H1 (cell line): ENCODE measurements at regions not wholly inside any gene's neighbourhood (a gene's known extent, or its start where the extent isn't known, plus 50 kb on each side); places are given as distances from the start of the nearest gene placed in this dataset.

Source experiments
- CTCF ChIA-PET: fragments of 300-600 bp; sonication (Branson Sonifier 250); formaldehyde crosslinking; loops from one replicate; lab custom pipeline; 2021; ENCODE audit not compliant: partially characterized antibody; lab: Charles Lee
- POLR2A ChIA-PET: fragments of 300-600 bp; sonication (Branson Sonifier 250); formaldehyde crosslinking; loops from one replicate; lab custom pipeline; 2021; ENCODE audit warnings: inconsistent platforms; ENCODE audit not compliant: partially characterized antibody; lab: Charles Lee
- DNase-seq, 2 experiments: peaks; one replicate each; pipeline versions ENCODE4 v3.0.0 to v3.0.0-alpha.2; 2010 to 2022; ENCODE audit warnings: low spot score in 2 of 2, low read depth in 1 of 2, mixed read lengths in 1 of 2
- FAIRE-seq: peaks from 2 replicates; lab custom pipeline; 2011; peaks lifted over from hg19 to GRCh38; lab: Jason Lieb, UNC
- H2AFZ ChIP-seq: 2 replicates; pipeline ENCODE4 v1.8.1; 2012; ENCODE audit warnings: low read length, inconsistent platforms
- H2AK5ac ChIP-seq: 2 replicates; pipeline ENCODE4 v1.6.1; 2013; ENCODE audit warnings: low read depth, low read length
- H2BK120ac ChIP-seq: replicated peaks from 2 replicates; pipeline ENCODE3; 2013; ENCODE audit warnings: low read depth, low read length, inconsistent platforms
- H2BK12ac ChIP-seq: 2 replicates; pipeline ENCODE4 v1.6.1; 2013; ENCODE audit warnings: low read depth, low read length
- H2BK15ac ChIP-seq: 2 replicates; pipeline ENCODE4 v1.6.1; 2013; ENCODE audit warnings: low read length
- H2BK20ac ChIP-seq: 2 replicates; pipeline ENCODE4 v1.6.1; 2013; ENCODE audit warnings: low read length
- H2BK5ac ChIP-seq: 2 replicates; pipeline ENCODE4 v1.6.1; 2013; ENCODE audit warnings: low read depth, low read length
- H3K14ac ChIP-seq: 2 replicates; pipeline ENCODE4 v1.6.1; 2013; ENCODE audit warnings: inconsistent platforms; ENCODE audit not compliant: insufficient read length
- H3K18ac ChIP-seq: 2 replicates; pipeline ENCODE4 v1.6.1; 2013; ENCODE audit warnings: low read length; ENCODE audit errors: extremely low read depth
- H3K23ac ChIP-seq: 2 replicates; pipeline ENCODE4 v1.6.1; 2013; ENCODE audit warnings: inconsistent platforms; ENCODE audit not compliant: insufficient read length
- H3K23me2 ChIP-seq: 2 replicates; pipeline ENCODE4 v1.6.1; 2013; ENCODE audit warnings: low read depth, low read length
- H3K27ac ChIP-seq: 2 replicates; pipeline ENCODE4 v1.6.1; 2011; ENCODE audit warnings: low read depth, low read length, inconsistent platforms
- H3K27me3 ChIP-seq, 4 experiments: replicated peaks in 1 of 4; 1 replicate in 1 of 4; 2 replicates in 3 of 4; pipeline versions ENCODE4 v1.6.1 to v1.8.1; 2011 to 2013; ENCODE audit warnings: low read length in 3 of 4, mild to moderate bottlenecking in 3 of 4, inconsistent platforms in 2 of 4, mixed read lengths in 2 of 4, moderate library complexity in 1 of 4; ENCODE audit not compliant: control insufficient read depth in 3 of 4, insufficient read depth in 3 of 4; ENCODE audit errors: extremely low read depth in 1 of 4
- H3K36me3 ChIP-seq, 4 experiments: 2 replicates each; pipeline versions ENCODE4 v1.6.1 to v1.8.1; 2011 to 2013; ENCODE audit warnings: mild to moderate bottlenecking in 4 of 4, low read length in 3 of 4, moderate library complexity in 2 of 4, control low read depth in 1 of 4, inconsistent platforms in 1 of 4; ENCODE audit not compliant: insufficient read depth in 4 of 4, control insufficient read depth in 2 of 4
- H3K4ac ChIP-seq: replicated peaks from 2 replicates; pipeline ENCODE3; 2013; ENCODE audit warnings: low read length, low read depth, mixed read lengths, inconsistent platforms; ENCODE audit not compliant: insufficient read length
- H3K4me1 ChIP-seq, 4 experiments: replicated peaks in 1 of 4; 1 replicate in 1 of 4; 2 replicates in 3 of 4; pipeline versions ENCODE4 v1.6.1 to v1.8.1; 2011 to 2013; ENCODE audit warnings: low read length in 3 of 4, inconsistent platforms in 2 of 4, mixed read lengths in 1 of 4; ENCODE audit not compliant: insufficient read depth in 4 of 4, control insufficient read depth in 3 of 4
- H3K4me2 ChIP-seq, 2 experiments: 2 replicates each; pipeline versions ENCODE4 v1.6.1 to v1.8.1; 2011 to 2013; ENCODE audit warnings: low read depth in 2 of 2, low read length in 2 of 2, control low read depth in 1 of 2, inconsistent platforms in 1 of 2, mild to moderate bottlenecking in 1 of 2; ENCODE audit not compliant: insufficient read depth in 1 of 2
- H3K4me3 ChIP-seq, 4 experiments: fragments of 200-600, 300-600 bp in 1 of 4; sonication (generic), shearing (Covaris generic), sonication (Bioruptor Twin) in 1 of 4; 2 replicates each; pipeline versions ENCODE4 v1.5.1 to v1.8.1; 2011 to 2016; ENCODE audit warnings: low read length in 4 of 4, low read depth in 3 of 4, control low read depth in 2 of 4, inconsistent platforms in 2 of 4, mild to moderate bottlenecking in 2 of 4, mixed read lengths in 1 of 4, moderate library complexity in 1 of 4; ENCODE audit not compliant: insufficient read depth in 2 of 4; ENCODE audit errors: extremely low read depth in 1 of 4
- H3K56ac ChIP-seq: replicated peaks from 2 replicates; pipeline ENCODE3; 2013; ENCODE audit warnings: low read depth, mild to moderate bottlenecking, mixed read lengths, low read length, inconsistent platforms; ENCODE audit not compliant: insufficient read length
- H3K79me1 ChIP-seq: 2 replicates; pipeline ENCODE4 v1.6.1; 2013; ENCODE audit warnings: low read depth, low read length, control low read depth
- H3K79me2 ChIP-seq, 2 experiments: 2 replicates each; pipeline versions ENCODE4 v1.6.1 to v1.8.1; 2012 to 2013; ENCODE audit warnings: low read length in 2 of 2, mild to moderate bottlenecking in 2 of 2, inconsistent platforms in 1 of 2; ENCODE audit not compliant: insufficient read depth in 2 of 2, control insufficient read depth in 1 of 2
- H3K9ac ChIP-seq, 4 experiments: replicated peaks in 1 of 4; 1 replicate in 1 of 4; 2 replicates in 3 of 4; pipeline versions ENCODE4 v1.6.1 to v1.8.1; 2011 to 2013; ENCODE audit warnings: low read depth in 3 of 4, low read length in 3 of 4, control low read depth in 2 of 4, mild to moderate bottlenecking in 2 of 4, moderate library complexity in 2 of 4, inconsistent platforms in 1 of 4; ENCODE audit errors: extremely low read depth in 1 of 4
- H3K9me3 ChIP-seq, 2 experiments: 2 replicates each; pipeline versions ENCODE4 v1.6.1 to v1.8.1; 2012 to 2013; ENCODE audit warnings: mild to moderate bottlenecking in 2 of 2, moderate library complexity in 2 of 2, control low read depth in 1 of 2, inconsistent platforms in 1 of 2, low read depth in 1 of 2, low read length in 1 of 2, mixed read lengths in 1 of 2; ENCODE audit not compliant: insufficient read depth in 2 of 2
- H4K20me1 ChIP-seq, 2 experiments: replicated peaks in 1 of 2; 2 replicates each; pipeline versions ENCODE3 to v1.8.1; 2011 to 2013; ENCODE audit warnings: inconsistent platforms in 2 of 2, low read length in 2 of 2, mild to moderate bottlenecking in 1 of 2; ENCODE audit not compliant: insufficient read depth in 2 of 2, control insufficient read depth in 1 of 2
- H4K5ac ChIP-seq: 2 replicates; pipeline ENCODE4 v1.6.1; 2013; ENCODE audit warnings: low read length, low read depth, mixed read lengths, inconsistent platforms; ENCODE audit not compliant: insufficient read length
- H4K8ac ChIP-seq: 2 replicates; pipeline ENCODE4 v1.8.0; 2013; ENCODE audit warnings: mild to moderate bottlenecking, moderate library complexity, low read length, inconsistent platforms; ENCODE audit not compliant: insufficient read depth; ENCODE audit errors: extremely low read depth
- H4K91ac ChIP-seq: replicated peaks from 2 replicates; pipeline ENCODE3; 2013; ENCODE audit warnings: low read length, mixed read lengths, inconsistent platforms; ENCODE audit not compliant: insufficient read length
- CREB1 ChIP-seq: IDR thresholded peaks from 2 replicates; pipeline ENCODE4 v1.6.1; 2012; ENCODE audit warnings: inconsistent platforms
- MAX ChIP-seq: IDR thresholded peaks from 2 replicates; pipeline ENCODE4 v1.6.1; 2012; ENCODE audit warnings: inconsistent platforms
- TBP ChIP-seq: IDR thresholded peaks from 2 replicates; pipeline ENCODE4 v1.6.1; 2011; ENCODE audit warnings: low read depth, low read length, improper control_type of control experiment
- USF2 ChIP-seq: IDR thresholded peaks from 2 replicates; pipeline ENCODE4 v1.6.1; 2011; ENCODE audit warnings: low read length, improper control_type of control experiment
- WGBS, 2 experiments: shearing (Covaris generic) in 1 of 2; methylation state at CpG; one replicate each; pipeline versions ENCODE4 v1.1.6 to v1.1.7; 2013 to 2015; ENCODE audit warnings: low lambda C conversion rate in 2 of 2, mixed read lengths in 2 of 2, inconsistent platforms in 1 of 2, low coverage in 1 of 2, missing lambda C conversion rate in 1 of 2; ENCODE audit not compliant: insufficient replicate concordance in 2 of 2, insufficient coverage in 1 of 2, insufficient read length in 1 of 2; ENCODE audit errors: extremely low coverage in 1 of 2, missing lambda C conversion rate in 1 of 2; 5-methylcytosine and 5-hydroxymethylcytosine counted together

GRCh38 chr4:183814461-183814860, 90.6 kb upstream of the STOX2 start:
- 94% methylated on average over 5 of the region's 5 CpGs; no CpG with 5 or more reads in 1 of the 2 experiments for WGBS, 2 experiments
- no peak for TF ChIP-seq TBP
- TF ChIP-seq USF2 = no peak
- TF ChIP-seq MAX = no peak
- TF ChIP-seq CREB1 = no peak
- H3K4ac ChIP-seq = no peak overlapping the region
- no peak overlapping the region for H2BK12ac ChIP-seq
- H2BK120ac ChIP-seq = no peak overlapping the region
- DNase-seq (no peak), FAIRE-seq (no peak)
- H3K27ac ChIP-seq = no peak overlapping the region
- no peaks in the 10 kb centered on the region for H3K27me3 ChIP-seq
- H3K9me3 ChIP-seq = peaks cover 4 to 12% of the 10 kb centered on the region in 2 experiments; a peak in 3 of 4 replicates
- H2BK15ac ChIP-seq = no peak overlapping the region
- no peak overlapping the region for H3K23ac ChIP-seq
- no peaks in the 10 kb centered on the region for H3K79me2 ChIP-seq
- no peak overlapping the region for H2AK5ac ChIP-seq
- H3K4me1 ChIP-seq = no peaks in the 10 kb centered on the region
- ChIA-PET CTCF (interaction anchor here (0.6 kb wide), 1 partner anchor 353 kb away, joined by 3 read pairs; no protein-coding TSS in a partner anchor), POLR2A (no interaction called here)
- H4K20me1 ChIP-seq = no peaks in the 10 kb centered on the region
- no peaks in the 10 kb centered on the region for H3K36me3 ChIP-seq
- H2BK20ac ChIP-seq = no peak overlapping the region
- H3K79me1 ChIP-seq = no peaks in the 10 kb centered on the region
- H2BK5ac ChIP-seq = no peak overlapping the region
- H3K18ac ChIP-seq = no peak overlapping the region
- no peak overlapping the region for H3K4me3 ChIP-seq
- H4K91ac ChIP-seq = no peak overlapping the region
- H3K4me2 ChIP-seq = no peak overlapping the region
- no peak overlapping the region for H3K56ac ChIP-seq
- H3K23me2 ChIP-seq = no peaks in the 10 kb centered on the region
- H4K8ac ChIP-seq = no peak overlapping the region
- H3K9ac ChIP-seq = no peak overlapping the region
- no peak overlapping the region for H4K5ac ChIP-seq
- no peak overlapping the region for H3K14ac ChIP-seq
- H2AFZ ChIP-seq = no peak overlapping the region
